ENCODE measurements at regions not wholly inside any gene's neighbourhood (a gene's known extent, or its start where the extent isn't known, plus 50 kb on each side); places are given as distances from the start of the nearest gene placed in this dataset.

- Histone ChIP-seq H2BK15ac (ENCODE audit: low read length) (no peak overlapping the region), H4K91ac (replicated peaks; ENCODE audit: insufficient read length, low read length) (no peak overlapping the region), H3K27me3 (replicated peaks in 1 of 4; ENCODE audit: control insufficient read depth in 3 of 4, extremely low read depth in 1 of 4, insufficient read depth in 3 of 4, low read length in 3 of 4) (no peaks in the 10 kb centered on the region), H3K23ac (ENCODE audit: insufficient read length) (no peak overlapping the region), H3K79me1 (ENCODE audit: low read depth, low read length) (no peaks in the 10 kb centered on the region), H3K23me2 (ENCODE audit: low read depth, low read length) (no peaks in the 10 kb centered on the region), H3K4me2 (ENCODE audit: insufficient read depth in 1 of 2, low read depth in 2 of 2, low read length in 2 of 2) (no peak overlapping the region), H3K56ac (replicated peaks; ENCODE audit: insufficient read length, low read depth, low read length) (no peak overlapping the region), H2BK120ac (replicated peaks; ENCODE audit: low read depth, low read length) (no peak overlapping the region), H2AK5ac (ENCODE audit: low read depth, low read length) (no peak overlapping the region), H4K8ac (ENCODE audit: extremely low read depth, insufficient read depth, low read length) (no peak overlapping the region), H3K4ac (replicated peaks; ENCODE audit: insufficient read length, low read depth, low read length) (no peak overlapping the region), H3K9me3 (ENCODE audit: insufficient read depth in 2 of 2, low read depth in 1 of 2, low read length in 1 of 2) (no peaks in the 10 kb centered on the region), H3K14ac (ENCODE audit: insufficient read length) (no peak overlapping the region), H3K4me3 (ENCODE audit: extremely low read depth in 1 of 4, insufficient read depth in 2 of 4, low read depth in 3 of 4, low read length in 4 of 4) (no peak overlapping the region), H2BK20ac (ENCODE audit: low read length) (no peak overlapping the region), H3K36me3 (ENCODE audit: control insufficient read depth in 2 of 4, insufficient read depth in 4 of 4, low read length in 3 of 4) (no peaks in the 10 kb centered on the region), H4K5ac (ENCODE audit: insufficient read length, low read depth, low read length) (no peak overlapping the region), H3K79me2 (ENCODE audit: control insufficient read depth in 1 of 2, insufficient read depth in 2 of 2, low read length in 2 of 2) (no peaks in the 10 kb centered on the region), H3K27ac (ENCODE audit: low read depth, low read length) (no peak overlapping the region), H2BK5ac (ENCODE audit: low read depth, low read length) (no peak overlapping the region), H3K18ac (ENCODE audit: extremely low read depth, low read length) (no peak overlapping the region), H3K4me1 (replicated peaks in 1 of 4; ENCODE audit: control insufficient read depth in 3 of 4, insufficient read depth in 4 of 4, low read length in 3 of 4) (no peaks in the 10 kb centered on the region), H2BK12ac (ENCODE audit: low read depth, low read length) (no peak overlapping the region), H4K20me1 (replicated peaks in 1 of 2; ENCODE audit: control insufficient read depth in 1 of 2, insufficient read depth in 2 of 2, low read length in 2 of 2) (no peaks in the 10 kb centered on the region), H3K9ac (replicated peaks in 1 of 4; ENCODE audit: extremely low read depth in 1 of 4, low read depth in 3 of 4, low read length in 3 of 4) (no peak overlapping the region), H2AFZ (ENCODE audit: low read length) (no peak overlapping the region)
- no peak for DNase-seq (ENCODE audit: low read depth in 1 of 2, low spot score in 2 of 2)
- CTCF ChIA-PET (ENCODE audit: partially characterized antibody), result interaction anchor here (0.7 to 2.5 kb wide), 10 partner anchors 9 to 306 kb away, joined by 3 to 8 read pairs (median 3); no protein-coding TSS in a partner anchor
- TF ChIP-seq MAFK (IDR thresholded peaks at IDR 0.05; ENCODE audit: low read depth, low read length) (0 out of 2 replicates have a peak, but pooled peaks have one; percentile 28), BRCA1 (IDR thresholded peaks at IDR 0.05; ENCODE audit: low read depth, low read length) (no peak), CTCF (IDR thresholded peaks at IDR 0.05; ENCODE audit: control extremely low read depth in 1 of 3, insufficient read depth in 1 of 3, low read depth in 1 of 3, low read length in 3 of 3) (peak in 2 of 3 experiments; percentile 31 to 45; a peak in 2 of 4 replicates), RAD21 (IDR thresholded peaks at IDR 0.05 in 1 of 2, conservative IDR thresholded peaks at IDR 0.05 in 1 of 2; ENCODE audit: low read depth in 2 of 2, low read length in 2 of 2) (peak; percentile 64 to 70)
- POLR2A ChIA-PET (ENCODE audit: partially characterized antibody), result no interaction called here
- peak; percentile 42 for FAIRE-seq
Observed at GRCh38 chr4:111937368-111937767, 207.9 kb upstream of the FAM241A start.
